Adrenal gland (tissue), 5 donors: ENCODE measurements at regions not wholly inside any gene's neighbourhood (a gene's known extent, or its start where the extent isn't known, plus 50 kb on each side); places are given as distances from the start of the nearest gene placed in this dataset.

Experiments
- POLR2A ChIP-seq, 2 donors: fragments of 450-650 bp; IDR thresholded peaks; one replicate each; pipeline ENCODE4 v1.6.1; 2017; ENCODE audit warnings: antibody characterized with exemption in 2 of 2, mild to moderate bottlenecking in 2 of 2, moderate library complexity in 1 of 2
- TF ChIP-seq, protein P1 (sequence below), 6 experiments: fragments of 450-650 bp in 4 of 6; fragments of 200-600 bp in 2 of 6; sonication (generic) in 1 of 6; IDR thresholded peaks; 1 replicate in 5 of 6; 2 replicates in 1 of 6; pipeline versions ENCODE4 v1.5.1 to v1.8.0; 2016 to 2021; ENCODE audit warnings: antibody characterized with exemption in 6 of 6, mild to moderate bottlenecking in 2 of 6, moderate library complexity in 1 of 6
- donor health status: DM: no; HTN: no; CAD: no.

GRCh38 chr21:19541602-19542001, 1138.0 kb upstream of the TMPRSS15 start:
- TF ChIP-seq, protein P1, sequence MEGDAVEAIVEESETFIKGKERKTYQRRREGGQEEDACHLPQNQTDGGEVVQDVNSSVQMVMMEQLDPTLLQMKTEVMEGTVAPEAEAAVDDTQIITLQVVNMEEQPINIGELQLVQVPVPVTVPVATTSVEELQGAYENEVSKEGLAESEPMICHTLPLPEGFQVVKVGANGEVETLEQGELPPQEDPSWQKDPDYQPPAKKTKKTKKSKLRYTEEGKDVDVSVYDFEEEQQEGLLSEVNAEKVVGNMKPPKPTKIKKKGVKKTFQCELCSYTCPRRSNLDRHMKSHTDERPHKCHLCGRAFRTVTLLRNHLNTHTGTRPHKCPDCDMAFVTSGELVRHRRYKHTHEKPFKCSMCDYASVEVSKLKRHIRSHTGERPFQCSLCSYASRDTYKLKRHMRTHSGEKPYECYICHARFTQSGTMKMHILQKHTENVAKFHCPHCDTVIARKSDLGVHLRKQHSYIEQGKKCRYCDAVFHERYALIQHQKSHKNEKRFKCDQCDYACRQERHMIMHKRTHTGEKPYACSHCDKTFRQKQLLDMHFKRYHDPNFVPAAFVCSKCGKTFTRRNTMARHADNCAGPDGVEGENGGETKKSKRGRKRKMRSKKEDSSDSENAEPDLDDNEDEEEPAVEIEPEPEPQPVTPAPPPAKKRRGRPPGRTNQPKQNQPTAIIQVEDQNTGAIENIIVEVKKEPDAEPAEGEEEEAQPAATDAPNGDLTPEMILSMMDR (IDR thresholded peaks at IDR 0.05), result no peak
- no peak for TF ChIP-seq POLR2A (IDR thresholded peaks at IDR 0.05)
